ENCODE measurements at regions not wholly inside any gene's neighbourhood (a gene's known extent, or its start where the extent isn't known, plus 50 kb on each side); places are given as distances from the start of the nearest gene placed in this dataset.

- Histone ChIP-seq H3K9me3 (no peaks in the 10 kb centered on the region), H3K27ac (no peak overlapping the region), H3K36me3 (no peaks in the 10 kb centered on the region), H3K4me3 (no peak overlapping the region), H3K4me1 (no peaks in the 10 kb centered on the region), H3K27me3 (no peaks in the 10 kb centered on the region)
- TF ChIP-seq POLR2AphosphoS5 (IDR thresholded peaks at IDR 0.05): no peak
- intact Hi-C loops (cut with DNase I; ENCODE audit: low total_unique reads): no loop called here
- DNase-seq (ENCODE audit: low spot score in 2 of 2): no peak
Observed at GRCh38 chr14:86166541-86166940, 636.6 kb downstream of the FLRT2 start.

GRCh38 chr14:86153480-86153879, 623.5 kb downstream of the FLRT2 start:
- TF ChIP-seq CTCF (IDR thresholded peaks at IDR 0.05): no peak
- TF ChIP-seq POLR2AphosphoS5 (IDR thresholded peaks at IDR 0.05): no peak
- TF ChIP-seq POLR2A (IDR thresholded peaks at IDR 0.05): no peak
- Histone ChIP-seq H3K4me3 (no peak overlapping the region), H3K36me3 (no peaks in the 10 kb centered on the region), H3K27me3 (no peaks in the 10 kb centered on the region), H3K9me3 (no peaks in the 10 kb centered on the region), H3K4me1 (no peaks in the 10 kb centered on the region), H3K27ac (no peak overlapping the region)
- intact Hi-C loops (cut with DNase I; ENCODE audit: low total_unique reads): no loop called here
- DNase-seq (ENCODE audit: low spot score in 2 of 2): no peak

GRCh38 chr14:86143248-86143647, 613.3 kb downstream of the FLRT2 start:
- no peak for DNase-seq (ENCODE audit: low spot score in 2 of 2)
- TF ChIP-seq POLR2A (IDR thresholded peaks at IDR 0.05) (no peak), CTCF (IDR thresholded peaks at IDR 0.05) (no peak), POLR2AphosphoS5 (IDR thresholded peaks at IDR 0.05) (no peak)
- intact Hi-C loops (cut with DNase I; ENCODE audit: low total_unique reads): no loop called here
- Histone ChIP-seq H3K4me3 (no peak overlapping the region), H3K9me3 (no peaks in the 10 kb centered on the region), H3K4me1 (no peaks in the 10 kb centered on the region), H3K27me3 (no peaks in the 10 kb centered on the region), H3K27ac (no peak overlapping the region), H3K36me3 (no peaks in the 10 kb centered on the region)

- H3K27ac ChIP-seq: no peak overlapping the region
- no peaks in the 10 kb centered on the region for H3K27me3 ChIP-seq
- intact Hi-C loops (cut with DNase I; ENCODE audit: low total_unique reads): no loop called here
- H3K9me3 ChIP-seq: peaks cover 0 to 7% of the 10 kb centered on the region in 2 donors
- TF ChIP-seq POLR2A (IDR thresholded peaks at IDR 0.05): no peak
- TF ChIP-seq POLR2AphosphoS5 (IDR thresholded peaks at IDR 0.05): no peak
- no peak for TF ChIP-seq CTCF (IDR thresholded peaks at IDR 0.05)
- no peak overlapping the region for H3K4me3 ChIP-seq
- H3K4me1 ChIP-seq: no peaks in the 10 kb centered on the region
- H3K36me3 ChIP-seq: no peaks in the 10 kb centered on the region
- no peak for DNase-seq (ENCODE audit: low spot score in 2 of 2)
Observed at GRCh38 chr14:86141966-86142365, 612.0 kb downstream of the FLRT2 start.

GRCh38 chr14:86129426-86129825, 599.5 kb downstream of the FLRT2 start:
- no peaks in the 10 kb centered on the region for H3K4me1 ChIP-seq
- no peaks in the 10 kb centered on the region for H3K27me3 ChIP-seq
- H3K36me3 ChIP-seq: no peaks in the 10 kb centered on the region
- no peak overlapping the region for H3K4me3 ChIP-seq
- no peak for TF ChIP-seq POLR2AphosphoS5 (IDR thresholded peaks at IDR 0.05)
- no peak for TF ChIP-seq POLR2A (IDR thresholded peaks at IDR 0.05)
- no peak for TF ChIP-seq CTCF (IDR thresholded peaks at IDR 0.05)
- intact Hi-C loops (cut with DNase I; ENCODE audit: low total_unique reads): no loop called here
- H3K9me3 ChIP-seq: no peaks in the 10 kb centered on the region
- DNase-seq (ENCODE audit: low spot score in 2 of 2): no peak
- H3K27ac ChIP-seq: no peak overlapping the region

GRCh38 chr14:86124328-86124727, 594.4 kb downstream of the FLRT2 start:
- TF ChIP-seq POLR2AphosphoS5 (IDR thresholded peaks at IDR 0.05) (no peak), CTCF (IDR thresholded peaks at IDR 0.05) (no peak), POLR2A (IDR thresholded peaks at IDR 0.05) (no peak)
- Histone ChIP-seq H3K27ac (no peak overlapping the region), H3K27me3 (no peaks in the 10 kb centered on the region), H3K4me1 (no peaks in the 10 kb centered on the region), H3K4me3 (no peak overlapping the region), H3K9me3 (no peaks in the 10 kb centered on the region), H3K36me3 (no peaks in the 10 kb centered on the region)
- intact Hi-C loops (cut with DNase I; ENCODE audit: low total_unique reads): no loop called here
- no peak for DNase-seq (ENCODE audit: low spot score in 2 of 2)

Measured in breast epithelium (tissue), 4 donors.